ENCODE measurements at regions not wholly inside any gene's neighbourhood (a gene's known extent, or its start where the extent isn't known, plus 50 kb on each side); places are given as distances from the start of the nearest gene placed in this dataset.
"Not testable (repeated sequence)": the region's sequence is repeated elsewhere in the genome, so short reads cannot be mapped to it uniquely, and the experiment has no call there.

DNA sequence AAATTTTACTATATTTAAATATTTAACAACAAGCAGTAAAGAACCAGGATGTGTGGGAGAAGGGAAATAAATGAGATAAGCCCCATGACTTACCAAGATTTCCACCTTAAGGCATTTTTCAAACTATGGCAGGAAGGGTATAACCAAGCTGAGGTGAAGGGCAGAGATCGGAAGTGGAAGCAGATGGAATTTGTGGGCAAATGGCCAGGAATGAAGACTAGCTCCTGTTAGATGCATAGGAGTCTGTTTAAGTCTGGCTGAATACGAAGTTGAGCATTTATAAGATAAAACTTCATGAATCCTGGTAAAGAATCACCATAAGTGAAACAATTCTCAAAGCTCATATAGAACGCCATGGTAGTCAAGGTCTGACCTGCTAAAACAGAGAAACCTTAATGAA lies 163.5 kb downstream of the DIO2 start:
- TF ChIP-seq, protein P1, sequence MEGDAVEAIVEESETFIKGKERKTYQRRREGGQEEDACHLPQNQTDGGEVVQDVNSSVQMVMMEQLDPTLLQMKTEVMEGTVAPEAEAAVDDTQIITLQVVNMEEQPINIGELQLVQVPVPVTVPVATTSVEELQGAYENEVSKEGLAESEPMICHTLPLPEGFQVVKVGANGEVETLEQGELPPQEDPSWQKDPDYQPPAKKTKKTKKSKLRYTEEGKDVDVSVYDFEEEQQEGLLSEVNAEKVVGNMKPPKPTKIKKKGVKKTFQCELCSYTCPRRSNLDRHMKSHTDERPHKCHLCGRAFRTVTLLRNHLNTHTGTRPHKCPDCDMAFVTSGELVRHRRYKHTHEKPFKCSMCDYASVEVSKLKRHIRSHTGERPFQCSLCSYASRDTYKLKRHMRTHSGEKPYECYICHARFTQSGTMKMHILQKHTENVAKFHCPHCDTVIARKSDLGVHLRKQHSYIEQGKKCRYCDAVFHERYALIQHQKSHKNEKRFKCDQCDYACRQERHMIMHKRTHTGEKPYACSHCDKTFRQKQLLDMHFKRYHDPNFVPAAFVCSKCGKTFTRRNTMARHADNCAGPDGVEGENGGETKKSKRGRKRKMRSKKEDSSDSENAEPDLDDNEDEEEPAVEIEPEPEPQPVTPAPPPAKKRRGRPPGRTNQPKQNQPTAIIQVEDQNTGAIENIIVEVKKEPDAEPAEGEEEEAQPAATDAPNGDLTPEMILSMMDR (conservative IDR thresholded peaks at IDR 0.05; ENCODE audit: low read depth, low read length): no peak
- DNase-seq (ENCODE audit: low read depth): no peak
- no peak overlapping the region for H3K4me3 ChIP-seq (ENCODE audit: low read length)

DNA sequence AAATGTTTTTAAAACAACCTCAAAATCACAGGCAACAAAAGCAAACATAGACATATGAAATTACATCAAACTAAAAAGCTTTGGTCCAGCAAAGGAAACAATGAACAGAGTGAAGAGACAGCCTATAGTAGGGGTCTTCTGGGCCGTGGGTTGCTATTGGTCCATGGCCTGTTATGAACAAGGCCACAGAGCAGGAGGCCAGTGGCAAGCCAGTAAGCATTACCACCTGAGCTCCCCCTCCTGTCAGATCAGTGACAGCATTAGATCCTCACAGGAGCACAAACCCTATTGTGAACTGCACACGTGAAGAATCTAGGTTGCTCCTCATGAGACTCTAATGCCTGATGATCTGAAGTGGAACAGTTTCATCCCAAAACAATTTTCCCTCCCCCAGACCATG lies 174.0 kb downstream of the DIO2 start:
- TF ChIP-seq, protein P1 (conservative IDR thresholded peaks at IDR 0.05; ENCODE audit: low read depth, low read length): no peak
- DNase-seq (ENCODE audit: low read depth): no peak
- no peak overlapping the region for H3K4me3 ChIP-seq (ENCODE audit: low read length)

DNA sequence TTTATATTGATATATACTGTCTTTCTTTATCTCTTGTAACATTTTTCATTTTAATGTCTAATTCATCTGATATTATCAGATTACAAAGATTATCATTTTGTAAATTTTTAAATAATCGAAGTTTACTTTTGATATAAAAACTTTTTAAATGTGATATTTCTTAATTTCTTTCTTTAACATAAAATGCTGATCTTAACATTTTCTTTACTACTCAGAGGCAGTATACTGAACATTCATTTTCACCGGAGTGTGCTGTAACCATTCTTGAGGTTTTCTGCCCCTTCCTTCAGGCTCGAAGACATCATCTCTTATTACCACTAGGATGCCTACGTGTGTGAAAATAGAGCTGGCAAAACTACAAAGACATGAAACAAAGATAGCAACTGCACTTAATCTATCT lies 186.9 kb downstream of the DIO2 start:
- TF ChIP-seq, protein P1 (conservative IDR thresholded peaks at IDR 0.05; ENCODE audit: low read depth, low read length): no peak
- DNase-seq (ENCODE audit: low read depth): no peak
- no peak overlapping the region for H3K4me3 ChIP-seq (ENCODE audit: low read length)

DNA sequence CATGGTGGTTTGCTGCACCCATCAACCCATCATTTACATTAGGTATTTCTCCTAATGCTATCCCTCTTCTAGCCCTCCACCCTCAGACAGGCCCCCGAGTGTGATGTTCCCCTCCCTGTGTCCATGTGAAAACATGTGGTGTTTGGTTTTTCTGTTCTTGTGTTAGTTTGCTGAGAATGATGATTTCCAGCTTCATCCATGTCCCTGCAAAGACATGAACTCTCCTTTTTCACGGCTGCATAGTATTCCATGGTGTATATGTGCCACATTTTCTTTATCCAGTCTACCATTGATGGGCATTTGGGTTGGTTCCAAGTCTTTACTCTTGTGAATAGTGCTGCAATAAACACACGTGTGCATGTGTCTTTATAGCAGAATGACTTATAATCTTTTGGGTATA lies 192.8 kb downstream of the DIO2 start:
- DNase-seq (ENCODE audit: low read depth); H3K4me3 ChIP-seq (ENCODE audit: low read length): not testable (repeated sequence)

DNA sequence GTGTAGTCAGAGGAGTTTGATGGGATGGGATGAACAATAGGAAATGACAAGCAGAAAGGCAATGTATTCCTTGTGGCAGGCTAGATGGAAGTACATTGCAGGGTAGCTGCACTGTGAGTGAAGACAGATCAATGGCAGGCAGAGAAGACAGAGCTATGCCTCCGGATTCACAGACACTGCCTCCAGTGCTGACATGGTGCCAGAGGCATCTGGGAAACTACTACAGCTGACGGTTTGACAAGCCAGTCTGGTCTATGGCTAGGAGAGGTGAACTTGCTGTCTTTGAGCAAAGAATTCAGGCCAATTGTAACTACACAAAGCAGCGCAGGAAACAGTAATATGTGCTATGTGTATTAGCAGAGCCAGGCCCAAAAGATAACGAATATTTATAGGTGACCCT lies 193.5 kb downstream of the DIO2 start:
- TF ChIP-seq, protein P1 (conservative IDR thresholded peaks at IDR 0.05; ENCODE audit: low read depth, low read length): no peak
- H3K4me3 ChIP-seq (ENCODE audit: low read length): no peak overlapping the region
- no peak for DNase-seq (ENCODE audit: low read depth)

DNA sequence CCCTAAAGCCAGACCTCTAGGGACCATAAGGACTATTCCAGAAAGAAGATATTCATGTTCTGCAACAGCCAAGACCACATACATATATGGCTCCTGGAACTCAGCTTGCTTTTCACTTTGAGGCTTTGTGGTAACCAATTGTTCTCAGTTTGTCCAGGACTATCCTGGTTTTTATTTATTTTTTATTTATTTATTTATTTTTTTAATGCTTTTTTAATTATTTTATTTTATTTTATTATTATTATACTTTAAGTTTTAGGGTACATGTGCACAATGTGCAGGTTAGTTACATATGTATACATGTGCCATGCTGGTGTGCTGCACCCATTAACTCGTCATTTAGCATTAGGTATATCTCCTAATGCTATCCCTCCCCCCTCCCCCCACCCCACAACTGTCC lies 201.1 kb downstream of the DIO2 start:
- not testable (repeated sequence) for DNase-seq (ENCODE audit: low read depth); H3K4me3 ChIP-seq (ENCODE audit: low read length)

DNA sequence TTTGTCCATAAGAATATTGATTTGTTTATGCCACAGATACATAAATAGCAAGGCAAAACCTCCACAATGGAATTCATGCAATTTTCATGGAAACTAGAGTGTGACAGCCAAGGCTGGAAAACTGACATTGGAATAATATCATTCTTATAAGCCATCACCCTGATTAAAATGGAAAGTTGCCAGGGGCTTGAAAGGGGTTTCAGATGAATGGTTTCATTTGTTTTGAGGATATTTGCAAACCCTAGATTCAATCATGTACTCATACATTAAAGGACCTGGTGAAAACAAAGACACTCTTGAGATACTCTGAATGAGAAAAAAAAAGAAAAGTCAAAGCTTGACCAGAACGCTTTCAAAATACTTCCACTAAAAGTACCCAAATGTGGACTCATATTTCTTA lies 205.7 kb downstream of the DIO2 start:
- no peak overlapping the region for H3K4me3 ChIP-seq (ENCODE audit: low read length)
- TF ChIP-seq, protein P1 (conservative IDR thresholded peaks at IDR 0.05; ENCODE audit: low read depth, low read length): no peak
- DNase-seq (ENCODE audit: low read depth): no peak

DNA sequence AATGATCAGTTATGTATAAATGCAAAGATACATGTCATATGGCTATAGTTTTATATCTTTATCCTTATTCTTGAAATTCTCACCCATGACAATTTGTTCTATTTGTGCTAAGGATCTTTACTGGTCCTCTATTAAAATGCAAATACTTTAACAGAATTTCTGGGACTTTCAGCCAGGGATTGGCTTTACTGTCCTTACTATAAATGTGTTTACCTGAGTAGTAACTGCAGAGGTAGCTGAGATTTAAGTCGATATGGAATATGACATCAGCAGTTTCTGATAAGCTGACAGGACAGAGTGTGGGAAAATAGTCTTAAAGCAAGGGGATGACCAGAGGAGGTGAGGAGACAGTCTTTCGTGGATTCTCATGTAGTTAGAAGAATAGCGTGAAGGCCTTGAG lies 206.4 kb downstream of the DIO2 start:
- H3K4me3 ChIP-seq (ENCODE audit: low read length): no peak overlapping the region
- DNase-seq (ENCODE audit: low read depth): no peak
- TF ChIP-seq, protein P1 (conservative IDR thresholded peaks at IDR 0.05; ENCODE audit: low read depth, low read length): no peak

Measured in retinal pigment epithelial cell (primary cell).